CD4-positive, alpha-beta T cell treated with Interleukin-12 subunit alpha and Interleukin-12 subunit beta, for 1 hour (primary cell): ENCODE measurements at regions not wholly inside any gene's neighbourhood (a gene's known extent, or its start where the extent isn't known, plus 50 kb on each side); places are given as distances from the start of the nearest gene placed in this dataset.

Experiments used
- DNase-seq: peaks from one replicate; pipeline ENCODE4 v3.0.0-alpha.2; 2020

- DNase-seq, result no peak
These were observed 83.6 kb upstream of the DIO3 start for GRCh38 chr14:101477648-101478047.

- DNase-seq, result no peak
These were observed 83.2 kb upstream of the DIO3 start for GRCh38 chr14:101478096-101478495.

GRCh38 chr14:101478796-101479410 is 82.4 kb upstream of the DIO3 start:
- no peak for DNase-seq

- DNase-seq, result no peak
These were observed 81.1 kb upstream of the DIO3 start for GRCh38 chr14:101480022-101480746.

GRCh38 chr14:101480747-101481530 is 80.4 kb upstream of the DIO3 start:
- no peak for DNase-seq

- no peak for DNase-seq
These were observed 79.7 kb upstream of the DIO3 start for GRCh38 chr14:101481557-101481956.

GRCh38 chr14:101482066-101482465 is 79.2 kb upstream of the DIO3 start:
- DNase-seq, result no peak

- no peak for DNase-seq
These were observed 77.5 kb upstream of the DIO3 start for GRCh38 chr14:101483829-101484228.

- DNase-seq, result no peak
These were observed 72.1 kb upstream of the DIO3 start for GRCh38 chr14:101489092-101489760.

GRCh38 chr14:101490771-101491170 is 70.5 kb upstream of the DIO3 start:
- no peak for DNase-seq

GRCh38 chr14:101491841-101492240 is 69.5 kb upstream of the DIO3 start:
- no peak for DNase-seq

GRCh38 chr14:101492716-101493115 is 68.6 kb upstream of the DIO3 start:
- no peak for DNase-seq

GRCh38 chr14:101494826-101495225 is 66.5 kb upstream of the DIO3 start:
- no peak for DNase-seq

- DNase-seq, result no peak
These were observed 66.0 kb upstream of the DIO3 start for GRCh38 chr14:101495284-101495683.

GRCh38 chr14:101495827-101496775 is 65.2 kb upstream of the DIO3 start:
- DNase-seq, result no peak

GRCh38 chr14:101496776-101497683 is 64.3 kb upstream of the DIO3 start:
- no peak for DNase-seq

GRCh38 chr14:101497684-101498525 is 63.4 kb upstream of the DIO3 start:
- DNase-seq, result no peak

GRCh38 chr14:101498526-101498860 is 62.8 kb upstream of the DIO3 start:
- no peak for DNase-seq

- DNase-seq, result no peak
These were observed 62.2 kb upstream of the DIO3 start for GRCh38 chr14:101499080-101499479.

GRCh38 chr14:101499513-101499912 is 61.8 kb upstream of the DIO3 start:
- no peak for DNase-seq
